Adrenal gland (tissue), 9 donors: ENCODE measurements at regions not wholly inside any gene's neighbourhood (a gene's known extent, or its start where the extent isn't known, plus 50 kb on each side); places are given as distances from the start of the nearest gene placed in this dataset.

Experiments used
- DNase-seq, 7 donors: peaks; one replicate each; pipeline ENCODE4 v3.0.0-alpha.2; 2019 to 2020
- H3K27ac ChIP-seq, 5 donors: fragments of 200-600 bp; sonication (generic) in 4 of 5; 1 replicate in 3 of 5; 2 replicates in 2 of 5; pipeline versions ENCODE4 v1.5.1 to v1.8.0; 2016 to 2020; ENCODE audit warnings: mild to moderate bottlenecking in 1 of 5
- H3K27me3 ChIP-seq: fragments of 200-600 bp; 2 replicates; pipeline ENCODE4 v1.8.0; 2021
- H3K36me3 ChIP-seq, 2 donors: fragments of 200-600 bp; replicated peaks in 1 of 2; 1 replicate in 1 of 2; 2 replicates in 1 of 2; pipeline versions ENCODE4 v1.5.1 to v1.8.0; 2018 to 2022
- H3K4me1 ChIP-seq, 2 donors: fragments of 200-600 bp; replicated peaks in 1 of 2; 1 replicate in 1 of 2; 2 replicates in 1 of 2; pipeline versions ENCODE4 v1.5.1 to v1.8.0; 2018 to 2021
- H3K4me3 ChIP-seq, 4 donors: fragments of 200-600 bp; sonication (generic) in 3 of 4; one replicate each; pipeline ENCODE4 v1.5.1; 2016 to 2018
- H3K9me3 ChIP-seq, 3 donors: fragments of 200-600 bp; sonication (generic) in 1 of 3; replicated peaks in 1 of 3; 1 replicate in 2 of 3; 2 replicates in 1 of 3; pipeline versions ENCODE4 v1.5.1 to v1.8.0; 2016 to 2021
- CTCF ChIP-seq, 6 experiments: fragments of 450-650 bp in 4 of 6; fragments of 200-600 bp in 2 of 6; sonication (generic) in 1 of 6; IDR thresholded peaks; 1 replicate in 5 of 6; 2 replicates in 1 of 6; pipeline versions ENCODE4 v1.5.1 to v1.8.0; 2016 to 2021; ENCODE audit warnings: antibody characterized with exemption in 6 of 6, mild to moderate bottlenecking in 2 of 6, moderate library complexity in 1 of 6
- POLR2A ChIP-seq, 2 donors: fragments of 450-650 bp; IDR thresholded peaks; one replicate each; pipeline ENCODE4 v1.6.1; 2017; ENCODE audit warnings: antibody characterized with exemption in 2 of 2, mild to moderate bottlenecking in 2 of 2, moderate library complexity in 1 of 2
- WGBS, 4 donors: extraction: QIAGEN DNeasy Blood & Tissue Kit in 2 of 4; methylation state at CpG; one replicate each; pipeline versions ENCODE4 v1.1.5 to v1.1.7; 2013 to 2017; 5-methylcytosine and 5-hydroxymethylcytosine counted together
- intact Hi-C, 2 donors: fragments of 100-400 bp; cut with DNase I; formaldehyde crosslinking; loops; one replicate each; pipeline versions ENCODE4 v1.14.1 to v1.15.0; 2022 to 2023
- donor health status: healthy with polysubstance abuse.
- donor health status: Bipolar disorder and iron deficiency.
- donor health status: DM: yes; HTN: yes; CAD: no.
- donor health status: DM: no; HTN: no; CAD: no.
- donor health status: DM: no; HTN: no; CAD: no.

GRCh38 chr5:22918511-22918910 lies 65.4 kb upstream of the CDH12 start:
- no peak for DNase-seq
- no peak overlapping the region for H3K27ac ChIP-seq
- no peak overlapping the region for H3K4me3 ChIP-seq
- H3K27me3 ChIP-seq, result no peaks in the 10 kb centered on the region
- TF ChIP-seq CTCF (IDR thresholded peaks at IDR 0.05) (no peak), POLR2A (IDR thresholded peaks at IDR 0.05) (no peak)
- WGBS, 4 donors, result 35 to 58% (median 45%) methylated on average over 4 of the region's 4 CpGs
- no peaks in the 10 kb centered on the region for H3K36me3 ChIP-seq
- no peaks in the 10 kb centered on the region for H3K9me3 ChIP-seq
- H3K4me1 ChIP-seq, result no peaks in the 10 kb centered on the region
- intact Hi-C loops, result no loop called here

- Histone ChIP-seq H3K9me3 (no peaks in the 10 kb centered on the region), H3K4me1 (no peaks in the 10 kb centered on the region), H3K36me3 (no peaks in the 10 kb centered on the region), H3K27ac (no peak overlapping the region), H3K27me3 (no peaks in the 10 kb centered on the region), H3K4me3 (no peak overlapping the region)
- TF ChIP-seq CTCF (IDR thresholded peaks at IDR 0.05) (no peak), POLR2A (IDR thresholded peaks at IDR 0.05) (no peak)
- intact Hi-C loops, result no loop called here
- DNase-seq, result no peak
- 50 to 69% (median 62%) methylated on average over 1 of the region's 1 CpG for WGBS, 4 donors
Observed at GRCh38 chr5:22916393-22916792, 63.2 kb upstream of the CDH12 start.

GRCh38 chr5:22911019-22911418 lies 57.9 kb upstream of the CDH12 start:
- no peak overlapping the region for H3K4me3 ChIP-seq
- intact Hi-C loops, result no loop called here
- no peaks in the 10 kb centered on the region for H3K36me3 ChIP-seq
- no peak overlapping the region for H3K27ac ChIP-seq
- H3K4me1 ChIP-seq, result no peaks in the 10 kb centered on the region
- H3K27me3 ChIP-seq, result no peaks in the 10 kb centered on the region
- H3K9me3 ChIP-seq, result no peaks in the 10 kb centered on the region
- no peak for TF ChIP-seq POLR2A (IDR thresholded peaks at IDR 0.05)
- no peak for TF ChIP-seq CTCF (IDR thresholded peaks at IDR 0.05)
- no peak for DNase-seq

DNA sequence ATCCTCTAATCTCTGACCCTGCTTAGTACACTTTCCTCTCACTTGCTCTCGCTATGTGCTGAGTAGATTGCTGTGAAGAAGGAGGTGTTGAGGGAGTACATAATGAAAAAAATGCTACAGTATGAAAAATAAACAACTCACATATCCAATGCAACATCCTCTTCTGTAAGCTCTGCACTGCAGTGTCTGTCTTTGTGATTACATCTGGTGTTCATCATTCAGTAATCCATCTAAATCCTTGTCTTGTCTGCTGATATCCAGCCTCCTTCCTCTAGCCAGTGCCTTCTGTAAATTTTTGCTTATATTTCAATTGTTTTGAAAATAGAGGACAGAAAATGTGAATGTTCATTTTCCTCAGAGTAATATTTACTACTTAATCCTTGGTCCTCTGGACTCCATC lies 57.4 kb upstream of the CDH12 start:
- 73 to 86% (median 78%) methylated on average over 1 of the region's 1 CpG for WGBS, 4 donors
- no peaks in the 10 kb centered on the region for H3K36me3 ChIP-seq
- intact Hi-C loops, result no loop called here
- no peaks in the 10 kb centered on the region for H3K27me3 ChIP-seq
- no peaks in the 10 kb centered on the region for H3K4me1 ChIP-seq
- no peak for TF ChIP-seq POLR2A (IDR thresholded peaks at IDR 0.05)
- no peak for TF ChIP-seq CTCF (IDR thresholded peaks at IDR 0.05)
- no peaks in the 10 kb centered on the region for H3K9me3 ChIP-seq
- H3K4me3 ChIP-seq, result no peak overlapping the region
- DNase-seq, result no peak
- no peak overlapping the region for H3K27ac ChIP-seq
